NCI-H2227 (cell line): ENCODE measurements at regions not wholly inside any gene's neighbourhood (a gene's known extent, or its start where the extent isn't known, plus 50 kb on each side); places are given as distances from the start of the nearest gene placed in this dataset.
A peak's percentile ranks its signal among the peaks of the same experiment; 100 is the strongest.
"Not testable (repeated sequence)": the region's sequence is repeated elsewhere in the genome, so short reads cannot be mapped to it uniquely, and the experiment has no call there.

ENCODE experiments used
- DNase-seq: peaks from one replicate; lab custom pipeline; 2025; ENCODE audit not compliant: unreplicated experiment; lab: John Stamatoyannopoulos, UW

DNA sequence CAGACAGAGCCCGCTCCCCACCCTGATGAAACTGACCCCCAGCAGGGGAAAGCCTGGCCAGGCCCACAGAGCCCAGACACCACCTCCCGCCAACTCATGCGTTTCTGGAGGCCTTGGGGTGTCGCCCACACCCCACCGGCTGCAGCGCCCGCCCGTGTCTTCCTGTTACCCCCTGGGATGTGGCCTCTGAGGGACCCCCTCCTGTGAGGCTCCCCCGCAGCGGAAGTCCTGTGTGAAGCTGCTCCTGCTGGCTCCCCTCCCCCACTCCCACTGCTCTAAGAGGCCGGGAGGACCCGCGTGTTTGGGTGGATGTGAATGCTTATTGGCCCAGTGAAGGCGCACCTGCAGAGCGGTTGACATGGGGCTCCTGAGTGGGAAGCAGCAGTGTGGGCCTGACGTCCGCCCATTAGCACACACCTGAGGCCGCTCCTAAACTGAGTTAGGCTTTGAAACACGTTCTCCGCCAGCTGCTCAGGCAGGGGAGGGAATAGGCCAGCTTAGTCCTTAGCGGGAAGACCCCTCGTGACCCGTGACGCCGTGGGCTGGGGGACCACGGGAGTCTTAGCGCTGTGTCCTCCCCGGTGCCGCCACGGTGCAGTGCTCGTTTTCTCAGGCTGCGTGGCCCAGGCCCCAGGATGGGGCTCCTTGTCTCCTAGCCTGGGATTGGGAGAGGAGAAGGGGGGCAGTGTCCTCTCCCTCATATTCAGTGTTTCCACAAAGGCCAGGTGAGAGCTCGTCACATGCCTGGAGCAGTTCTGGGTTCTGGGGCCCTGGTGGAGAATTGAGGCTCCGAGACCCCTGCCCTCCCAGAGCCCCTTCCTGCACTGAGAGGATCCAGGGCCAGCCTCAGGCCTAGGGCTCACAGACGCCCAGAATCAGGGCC, 323.4 kb upstream of the SFSWAP start:
- no peak for DNase-seq

DNA sequence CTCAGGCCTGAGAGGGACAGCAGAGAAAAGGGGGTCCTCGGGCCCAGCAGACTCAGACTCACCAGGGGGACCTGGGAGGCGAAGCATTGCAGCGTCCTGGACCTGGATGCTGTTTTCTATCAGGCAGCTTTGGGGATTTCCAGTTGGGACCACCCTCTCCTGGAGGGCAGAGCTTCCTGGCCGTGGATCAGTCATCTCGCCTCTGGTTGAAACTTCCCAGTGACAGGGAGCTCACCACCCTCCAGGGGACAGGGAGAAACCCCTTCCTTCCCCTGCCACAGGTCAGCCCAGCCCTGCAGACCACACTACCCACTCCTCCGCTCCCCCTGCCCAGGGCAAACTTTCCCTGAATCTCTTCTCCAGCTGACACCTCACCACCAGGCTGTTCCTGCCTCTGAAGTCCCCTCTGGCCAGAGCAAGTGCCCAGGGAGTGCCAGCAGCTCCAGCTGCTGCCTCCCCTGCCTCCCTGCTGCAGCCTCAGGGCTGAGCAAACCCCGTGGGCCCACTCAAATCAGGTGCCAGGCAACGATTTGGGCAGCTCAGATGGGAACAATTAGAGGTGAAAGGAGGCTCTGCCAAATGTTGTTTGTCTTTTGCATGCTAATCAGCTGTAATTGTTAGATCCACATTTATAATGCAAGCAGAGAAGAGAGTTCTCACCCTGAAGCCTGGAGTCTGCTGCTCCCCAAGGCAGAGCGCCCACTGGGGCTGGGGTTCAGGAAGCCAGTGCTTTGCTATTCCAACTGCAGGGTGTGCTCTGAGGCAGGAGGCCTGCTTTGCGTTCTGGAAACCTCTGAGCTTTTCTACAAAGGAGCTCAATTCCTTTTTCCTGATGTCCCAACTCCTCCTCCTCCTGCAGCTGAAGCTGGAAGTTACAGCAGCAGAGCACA, 322.5 kb upstream of the SFSWAP start:
- not testable (repeated sequence) for DNase-seq

DNA sequence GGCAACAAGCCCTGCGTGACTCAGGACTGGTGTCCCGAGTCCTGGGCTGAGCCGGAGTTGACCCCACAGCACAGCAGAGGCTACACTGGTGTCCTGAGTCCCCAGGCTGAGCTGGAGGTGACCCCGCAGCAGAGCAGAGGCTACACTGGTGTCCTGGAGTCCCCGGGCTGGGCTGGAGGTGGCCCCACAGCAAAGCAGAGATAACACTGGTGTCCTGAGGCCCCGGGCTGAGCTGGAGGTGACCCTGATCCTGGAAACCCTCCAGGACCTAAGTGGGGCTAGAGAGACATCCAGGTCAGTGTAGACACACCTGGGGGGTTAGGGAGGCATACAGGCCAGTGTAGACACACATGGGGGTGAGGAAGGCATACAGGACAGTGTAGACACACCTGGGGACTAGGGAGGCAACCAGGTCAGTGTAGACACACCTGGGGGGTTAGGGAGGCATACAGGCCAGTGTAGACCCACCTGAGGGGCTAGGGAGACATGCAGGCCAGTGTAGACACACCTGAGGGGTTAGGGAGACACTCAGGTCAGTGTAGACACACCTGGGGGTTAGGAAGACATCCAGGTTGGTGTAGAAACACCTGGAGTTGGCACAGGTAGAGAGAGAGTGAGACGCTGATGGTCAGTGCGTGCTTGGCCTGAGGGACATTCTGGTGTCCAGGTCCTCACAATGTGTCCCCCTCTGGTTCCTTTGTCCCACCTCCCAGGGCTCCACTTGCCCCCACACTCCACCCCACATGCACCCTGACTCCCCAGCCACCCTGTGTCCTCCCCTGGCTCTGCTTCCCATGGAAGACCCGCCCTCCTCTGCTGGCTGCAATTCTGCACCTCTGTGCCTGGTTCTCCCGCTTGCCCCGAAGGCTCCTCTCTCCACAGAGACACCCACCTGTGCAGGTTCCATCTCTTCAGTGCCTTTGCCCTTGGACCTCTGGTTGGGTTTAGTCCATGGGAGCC, 321.6 kb upstream of the SFSWAP start:
- no peak for DNase-seq

DNA sequence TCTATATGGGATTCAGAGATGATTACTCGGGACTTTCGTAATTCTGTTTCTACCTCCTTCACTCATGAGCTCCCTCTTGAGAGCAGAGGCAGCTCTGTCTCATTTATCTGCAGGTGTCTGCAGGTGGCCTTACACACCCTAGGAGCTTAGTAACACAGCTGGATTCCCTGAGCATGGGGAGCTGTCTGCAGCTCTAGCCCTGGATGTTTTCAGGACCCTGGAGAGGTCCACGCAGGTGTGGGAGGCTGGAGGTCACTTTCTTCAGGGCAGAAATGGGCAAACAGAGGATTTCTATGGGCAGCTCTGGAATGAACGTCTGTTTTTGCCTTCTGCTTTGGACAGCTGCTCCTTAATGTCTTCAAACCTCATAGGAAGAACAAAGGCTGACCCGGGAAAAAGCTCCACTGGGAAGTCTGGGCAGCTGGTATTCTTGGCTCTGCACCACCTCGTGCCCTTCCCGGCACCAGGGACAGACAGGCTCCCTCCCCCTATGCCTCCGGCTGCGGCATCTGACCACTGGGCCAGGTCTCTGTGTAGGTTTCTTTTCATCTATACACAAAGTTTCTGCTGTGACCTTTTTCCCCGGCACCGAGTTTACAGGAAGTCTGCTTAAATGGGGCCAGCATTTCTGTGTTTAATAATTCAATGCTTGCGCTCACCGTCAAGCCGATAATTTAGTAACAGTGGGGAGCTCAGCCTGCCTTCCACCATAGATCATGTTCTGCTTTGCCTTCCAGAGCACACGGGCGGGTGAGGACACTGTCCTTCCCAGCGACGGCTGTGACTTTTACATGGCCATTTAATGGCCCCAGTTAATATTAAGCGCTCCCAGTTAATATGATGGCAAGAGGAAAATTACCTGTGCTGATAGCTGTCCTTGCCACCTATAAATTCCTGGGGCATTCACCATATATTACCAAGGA, 320.2 kb upstream of the SFSWAP start:
- DNase-seq: peak; percentile 25

DNA sequence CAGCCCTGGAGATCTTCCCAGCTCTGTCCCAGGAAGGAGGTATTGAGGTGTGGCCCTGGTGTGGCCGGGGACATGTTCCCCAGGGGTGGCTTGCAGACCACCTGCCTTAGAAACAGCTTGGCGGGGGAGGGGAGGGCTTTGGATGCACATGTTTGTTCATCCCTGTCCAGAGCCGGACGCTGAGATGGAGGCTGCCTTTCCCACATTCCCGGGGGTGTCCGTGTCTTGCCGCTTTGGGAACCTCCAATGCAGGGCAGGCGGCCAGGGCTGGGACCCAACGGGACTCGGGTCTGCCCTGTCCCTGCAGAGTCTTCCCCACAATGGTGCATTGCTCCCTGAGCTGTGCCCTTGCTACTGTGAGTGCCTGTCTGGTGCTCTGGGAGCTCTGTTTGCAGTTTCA, 319.5 kb upstream of the SFSWAP start:
- no peak for DNase-seq

- not testable (repeated sequence) for DNase-seq
Observed at GRCh38 chr12:131394752-131395151, 316.1 kb upstream of the SFSWAP start.

- DNase-seq: not testable (repeated sequence)
Observed at GRCh38 chr12:131395209-131395684, 315.6 kb upstream of the SFSWAP start.

DNA sequence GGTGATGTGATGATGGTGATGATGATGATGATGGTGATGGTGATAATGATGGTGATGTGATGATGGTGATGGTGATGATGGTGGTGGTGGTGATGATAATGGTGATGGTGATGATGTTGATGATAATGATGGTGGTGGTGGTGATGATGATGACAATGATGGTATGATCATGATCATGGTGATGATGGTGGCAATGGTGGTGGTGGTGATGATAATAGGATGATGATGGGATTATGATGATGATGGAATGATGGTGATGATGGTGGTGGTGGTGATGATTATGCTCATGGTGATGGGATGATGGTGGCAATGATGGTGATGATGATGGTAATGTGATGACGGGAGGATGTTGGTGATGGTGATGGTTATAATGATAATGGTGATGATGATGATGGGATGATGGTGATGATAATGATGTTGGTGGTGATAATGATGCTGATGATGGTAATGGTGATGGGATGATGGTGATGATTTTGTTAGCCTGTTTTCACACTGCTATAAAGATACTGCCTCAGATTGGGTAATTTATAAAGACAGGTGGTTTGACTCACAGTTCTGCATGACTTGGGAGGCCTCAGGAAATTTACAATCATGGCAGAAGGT, 314.8 kb upstream of the SFSWAP start:
- DNase-seq: no peak

DNA sequence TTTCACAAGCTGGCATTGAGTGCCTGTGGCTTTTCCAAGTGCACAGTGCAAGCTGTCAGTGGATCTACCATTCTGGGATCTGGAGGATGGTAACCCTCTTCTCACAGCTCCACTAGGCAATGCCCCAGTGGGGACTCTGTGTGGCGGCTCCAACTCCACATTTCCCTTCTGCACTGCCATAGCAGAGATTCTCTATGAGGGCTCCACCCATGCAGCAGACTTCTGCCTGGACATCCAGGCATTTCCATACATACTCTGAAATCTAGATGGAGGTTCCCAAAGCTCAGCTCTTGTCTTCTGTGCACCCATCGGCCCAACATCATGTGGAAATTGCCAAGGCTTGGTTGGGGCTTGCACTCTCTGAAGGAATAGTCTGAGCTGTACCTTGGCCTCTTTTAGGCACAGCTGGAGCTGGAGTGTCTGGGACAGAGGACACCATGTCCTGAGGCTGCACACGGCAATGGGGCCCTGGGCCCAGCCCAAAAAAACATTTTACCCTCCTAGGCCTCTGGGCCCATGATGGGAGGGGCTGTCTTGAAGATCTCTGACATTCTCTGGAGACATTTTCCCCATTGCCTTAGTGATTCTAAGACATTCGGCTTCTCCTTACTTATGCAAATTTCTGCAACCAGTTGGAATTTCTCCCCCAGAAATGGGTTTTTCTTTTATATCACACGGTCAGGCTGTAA, 313.3 kb upstream of the SFSWAP start:
- no peak for DNase-seq

DNA sequence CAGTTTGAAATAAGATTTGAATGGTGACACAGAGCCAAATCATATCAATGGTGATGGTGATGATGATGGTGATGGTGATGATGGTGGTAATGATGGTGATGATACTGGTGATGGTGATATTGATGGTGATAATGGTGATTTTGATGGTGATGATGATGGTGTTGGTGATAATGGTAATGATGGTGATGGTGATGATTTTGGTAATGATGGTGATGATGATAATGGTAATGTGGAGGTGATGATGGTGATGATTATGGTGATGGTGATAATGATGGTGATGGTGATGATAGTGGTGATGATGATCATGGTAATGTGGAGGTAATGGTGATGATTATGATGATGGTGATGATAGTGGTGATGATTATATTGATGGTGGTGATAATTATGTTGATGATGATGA, 311.9 kb upstream of the SFSWAP start:
- no peak for DNase-seq

DNA sequence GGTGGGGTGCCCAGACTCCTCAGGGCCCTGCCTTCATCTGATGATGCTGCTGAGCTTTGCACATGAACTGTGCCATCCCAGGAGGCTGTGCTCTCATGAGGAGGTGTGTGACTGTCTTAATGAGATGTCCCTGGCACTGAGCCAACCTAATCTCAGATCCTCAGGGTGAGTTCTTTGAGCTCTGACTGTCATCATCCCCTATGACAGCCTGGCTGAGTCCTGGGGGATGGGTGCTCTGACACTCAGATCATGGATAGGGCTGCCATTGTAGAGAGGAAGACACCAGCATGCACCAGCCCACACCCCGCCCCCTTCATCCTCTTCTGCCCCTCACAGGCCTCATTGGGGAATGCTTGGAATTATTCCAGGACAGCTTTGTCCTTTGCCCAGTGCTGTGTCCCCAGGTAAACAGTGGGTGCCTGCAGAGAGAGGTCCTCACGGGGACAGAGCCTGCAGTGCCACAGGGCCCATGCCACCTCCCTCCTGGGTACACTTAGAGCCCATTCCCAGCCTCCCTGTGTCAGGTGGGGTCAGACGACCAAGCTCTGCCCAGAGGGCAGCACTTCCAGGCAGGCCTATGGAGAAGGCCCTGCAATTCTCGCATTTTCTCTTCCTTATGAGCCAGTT, 310.1 kb upstream of the SFSWAP start:
- peak; percentile 47 for DNase-seq

- DNase-seq: not testable (repeated sequence)
Observed at GRCh38 chr12:131401907-131402633, 308.8 kb upstream of the SFSWAP start.

DNA sequence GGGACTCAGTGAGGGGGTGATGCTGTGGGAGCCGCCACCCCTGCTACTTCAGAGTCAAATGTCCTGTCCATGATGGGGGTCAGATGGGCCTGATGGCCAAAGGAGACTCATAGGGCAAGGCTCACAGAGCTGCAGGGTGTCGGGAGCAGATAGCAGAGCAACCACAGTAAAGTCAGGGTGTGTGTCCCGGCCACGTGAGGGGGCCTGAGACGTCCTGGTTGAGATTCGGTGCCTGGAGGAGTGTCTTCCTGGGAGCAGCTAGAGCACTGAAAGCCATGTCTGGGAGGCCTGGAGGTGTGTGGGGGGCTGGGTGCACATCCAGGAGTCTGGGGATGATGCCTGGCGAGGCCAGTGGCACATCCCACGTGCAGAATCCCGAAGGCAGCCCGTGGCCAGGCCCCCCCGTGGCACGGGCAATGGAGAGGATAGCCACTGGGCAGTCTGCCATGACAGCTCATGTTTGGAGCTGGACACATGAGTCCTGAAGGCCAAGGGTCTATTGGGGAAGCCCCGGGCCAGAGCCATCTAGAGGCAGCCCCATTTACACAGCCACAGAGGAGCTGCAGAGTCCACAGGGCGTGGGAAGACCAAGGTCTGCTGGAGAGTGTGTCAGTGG, 308.0 kb upstream of the SFSWAP start:
- no peak for DNase-seq

GRCh38 chr12:131403676-131404075, 307.2 kb upstream of the SFSWAP start:
- DNase-seq: no peak

DNA sequence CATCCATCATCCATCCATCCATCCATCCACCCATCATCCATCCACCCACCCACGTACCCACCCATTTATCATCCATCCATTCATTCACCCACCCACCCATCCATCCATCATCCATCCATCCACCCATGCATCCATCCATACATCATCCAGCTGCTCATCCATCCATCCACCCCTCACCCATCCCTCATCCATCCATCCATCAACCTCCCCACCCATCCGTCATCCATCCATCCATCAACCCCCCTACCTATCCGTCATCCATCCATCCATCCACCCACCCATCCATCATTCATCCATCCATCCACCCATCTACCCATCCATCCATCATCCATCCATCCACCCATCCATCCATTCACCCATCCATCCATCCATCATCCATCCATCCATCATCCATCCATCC, 306.2 kb upstream of the SFSWAP start:
- DNase-seq: no peak

GRCh38 chr12:131407221-131408035, 303.5 kb upstream of the SFSWAP start:
- DNase-seq: no peak
